HG03280 (cell line): ENCODE measurements at regions not wholly inside any gene's neighbourhood (a gene's known extent, or its start where the extent isn't known, plus 50 kb on each side); places are given as distances from the start of the nearest gene placed in this dataset.
"Not testable (repeated sequence)": the region's sequence is repeated elsewhere in the genome, so short reads cannot be mapped to it uniquely, and the experiment has no call there.

Source experiments
- ATAC-seq: cut with Tn5 transposase; IDR thresholded peaks from one replicate; pipeline ENCODE4 v1.9.1; 2021; ENCODE audit warnings: mild to moderate bottlenecking, moderate library complexity; ENCODE audit not compliant: unreplicated experiment

DNA sequence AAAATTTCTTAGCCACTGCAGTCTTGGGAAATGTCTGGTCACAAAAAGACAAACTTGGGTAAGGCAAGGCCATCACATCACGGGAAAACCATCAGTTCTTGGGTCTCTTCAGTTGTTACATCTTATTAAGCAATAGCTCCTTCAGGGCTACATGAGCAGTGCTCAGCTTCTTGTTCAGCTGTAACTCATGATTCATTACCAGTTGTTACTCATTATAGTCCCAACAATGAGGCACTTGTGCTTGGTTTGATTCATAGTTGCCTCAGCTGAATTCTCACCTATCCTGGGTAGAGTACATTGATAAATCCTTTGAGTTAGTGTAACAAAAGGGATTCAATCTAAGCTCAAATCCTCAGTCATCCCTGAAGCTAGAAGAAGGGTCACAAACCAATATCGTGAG lies 102.4 kb upstream of the DCC start:
- no peak for ATAC-seq

DNA sequence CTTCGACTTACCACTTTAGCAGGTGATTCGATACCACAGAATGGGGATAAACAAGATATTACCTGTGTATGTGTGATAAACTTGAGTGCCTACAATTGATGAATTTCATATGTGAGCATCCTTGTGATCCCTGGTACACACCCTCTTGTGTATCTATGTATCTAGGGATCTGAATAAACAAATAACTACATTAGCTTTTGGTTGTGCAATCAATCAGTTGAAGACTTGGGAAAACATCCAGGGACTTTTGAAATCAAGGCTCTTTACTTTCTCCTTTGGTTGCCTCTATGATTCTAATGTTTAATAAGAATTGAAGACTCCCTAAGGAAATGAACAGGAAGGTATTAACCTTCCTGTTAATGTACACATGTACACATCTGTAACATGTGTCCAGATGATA lies 97.3 kb upstream of the DCC start:
- ATAC-seq = no peak

DNA sequence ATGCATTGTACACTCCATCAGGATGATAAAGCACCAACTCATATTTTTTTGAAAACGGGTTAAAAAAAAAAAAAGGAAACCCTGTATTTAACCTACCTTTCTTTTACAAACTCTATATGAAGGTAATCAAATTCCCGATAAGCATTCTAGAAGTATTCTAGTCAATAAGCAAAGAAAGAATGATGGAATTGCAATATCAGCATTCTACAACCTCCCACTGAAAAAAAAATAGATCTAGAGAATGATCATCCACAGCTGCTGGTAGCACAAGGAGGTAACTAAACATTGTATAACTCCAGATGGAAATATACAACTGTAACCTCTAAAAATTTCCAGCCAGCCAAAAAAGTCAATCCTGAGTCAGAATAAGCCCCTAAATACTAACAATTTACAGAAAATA lies 95.3 kb upstream of the DCC start:
- no peak for ATAC-seq

DNA sequence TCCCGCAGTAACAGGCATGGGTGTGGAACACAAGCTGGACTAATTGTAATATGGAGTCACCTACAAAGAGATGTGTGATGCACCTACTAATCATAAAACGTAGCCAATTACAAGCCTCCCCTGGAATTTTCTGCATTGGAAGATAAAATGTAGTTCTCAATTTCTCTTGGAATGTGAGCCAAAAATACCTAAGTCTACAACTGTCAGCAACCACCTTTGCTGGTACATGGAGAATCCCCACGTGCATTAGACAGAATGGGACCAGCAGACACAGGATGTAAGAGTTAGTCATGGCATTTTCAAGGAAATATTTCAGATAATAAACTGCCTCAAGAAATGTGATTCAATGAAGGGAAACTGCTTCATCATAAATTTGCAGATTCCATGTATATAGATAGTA lies 85.6 kb upstream of the DCC start:
- ATAC-seq = no peak

DNA sequence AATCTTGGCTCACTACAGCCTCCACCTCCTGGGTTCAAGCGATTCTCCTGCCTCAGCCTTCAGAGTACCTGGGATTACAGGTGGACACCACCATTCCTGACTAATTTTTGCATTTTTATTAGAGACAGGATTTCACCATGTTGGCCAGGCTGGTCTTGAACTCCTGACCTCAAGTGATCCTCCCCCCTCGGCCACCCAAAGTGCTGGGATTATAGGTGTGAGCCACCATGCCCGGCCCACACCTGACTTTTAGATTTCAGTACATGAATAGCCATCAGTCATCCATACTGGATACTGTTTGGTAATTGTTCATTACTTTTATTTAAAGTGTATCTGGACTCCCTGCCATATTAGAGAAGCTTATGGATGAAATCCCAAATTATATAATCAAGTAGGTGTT lies 82.6 kb upstream of the DCC start:
- ATAC-seq = not testable (repeated sequence)

DNA sequence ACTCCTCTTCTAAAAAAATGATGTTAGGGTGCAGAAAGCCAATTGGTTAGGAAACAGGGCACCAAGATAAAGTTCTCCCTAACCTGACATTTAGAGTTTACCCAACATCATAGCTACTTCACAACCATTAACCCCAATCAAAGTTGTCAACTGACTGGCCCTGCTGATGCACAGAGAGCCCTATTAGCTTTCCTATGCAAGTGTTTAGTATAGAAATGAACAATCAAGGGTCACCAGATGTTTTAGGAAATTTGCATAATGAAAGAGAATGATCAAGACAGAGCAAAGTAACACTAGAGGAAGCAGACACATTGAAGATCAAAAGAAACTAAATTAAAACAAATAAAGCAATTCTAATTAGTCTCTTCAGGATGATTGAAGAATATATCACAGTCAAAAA lies 64.2 kb upstream of the DCC start:
- no peak for ATAC-seq

DNA sequence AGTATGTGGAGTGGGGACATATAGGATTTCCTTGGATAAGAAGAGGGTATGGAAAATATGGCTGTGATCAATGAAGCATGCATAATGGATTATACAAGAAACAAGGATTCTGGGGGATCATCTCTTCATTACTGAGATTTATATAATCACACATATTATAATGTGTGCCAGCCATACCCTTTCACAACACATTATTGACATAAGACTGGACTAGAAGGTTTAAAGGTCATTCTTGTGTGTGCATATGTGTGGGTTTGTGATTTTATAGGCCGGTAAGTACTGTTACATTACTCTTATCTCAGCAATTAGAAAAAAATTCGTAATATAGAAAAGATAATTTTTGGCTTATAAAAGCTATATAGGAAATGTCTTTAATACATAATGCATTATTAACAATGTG lies 62.2 kb upstream of the DCC start:
- no peak for ATAC-seq

DNA sequence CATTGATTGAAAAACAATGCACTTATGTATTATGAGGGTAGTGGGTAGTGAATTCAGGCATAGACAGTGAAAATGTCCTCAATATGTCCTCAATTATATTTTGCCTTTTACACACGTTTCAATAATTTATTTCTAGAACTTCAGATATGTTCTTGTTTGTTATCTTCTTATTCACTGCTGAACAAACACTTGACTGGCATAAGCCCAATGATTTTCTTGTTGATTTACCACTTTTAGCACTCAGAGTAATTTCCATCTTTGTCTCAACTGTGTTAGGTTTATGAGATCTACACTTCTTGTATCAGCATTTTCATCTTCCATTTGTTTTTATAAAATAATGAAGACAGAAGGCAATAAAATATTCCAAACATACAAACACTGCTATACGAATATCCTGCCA lies 61.8 kb upstream of the DCC start:
- ATAC-seq = no peak

DNA sequence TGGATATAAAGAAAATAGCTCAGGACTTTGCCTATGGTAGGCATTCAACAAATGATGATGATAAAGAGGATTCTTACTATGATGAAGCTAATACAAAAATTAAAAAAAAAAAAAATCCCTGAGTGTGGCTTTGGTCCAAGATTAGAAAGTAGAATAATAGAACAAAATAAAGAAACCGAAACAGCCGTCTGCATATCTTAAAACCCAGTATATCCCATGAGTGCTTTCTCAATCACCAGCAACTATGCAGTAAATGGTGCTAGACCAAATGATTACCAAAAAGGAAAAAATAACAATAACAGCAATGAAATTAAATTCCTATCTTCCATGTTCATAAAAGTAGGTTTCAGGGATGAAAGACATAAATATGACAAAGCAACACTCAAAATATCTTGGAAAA lies 59.3 kb upstream of the DCC start:
- no peak for ATAC-seq

DNA sequence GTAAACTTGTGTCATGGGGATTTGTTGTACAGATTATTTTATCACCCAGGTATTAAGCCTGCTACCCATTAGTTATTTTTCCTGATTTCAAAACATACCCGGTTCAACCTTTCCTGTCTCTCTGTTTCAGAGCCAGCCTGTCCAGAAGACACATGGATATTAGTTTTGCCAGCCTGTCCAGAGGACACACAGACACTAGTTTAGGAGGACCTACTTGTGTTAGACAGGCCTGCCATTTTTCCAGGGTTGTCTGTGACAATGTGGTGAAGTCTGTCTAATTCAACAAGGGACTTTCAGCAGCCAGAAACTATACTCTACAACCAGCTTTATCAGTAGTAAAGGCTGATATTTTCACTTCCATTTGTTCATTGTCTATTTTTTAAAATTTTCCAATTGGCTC lies 56.1 kb upstream of the DCC start:
- no peak for ATAC-seq

DNA sequence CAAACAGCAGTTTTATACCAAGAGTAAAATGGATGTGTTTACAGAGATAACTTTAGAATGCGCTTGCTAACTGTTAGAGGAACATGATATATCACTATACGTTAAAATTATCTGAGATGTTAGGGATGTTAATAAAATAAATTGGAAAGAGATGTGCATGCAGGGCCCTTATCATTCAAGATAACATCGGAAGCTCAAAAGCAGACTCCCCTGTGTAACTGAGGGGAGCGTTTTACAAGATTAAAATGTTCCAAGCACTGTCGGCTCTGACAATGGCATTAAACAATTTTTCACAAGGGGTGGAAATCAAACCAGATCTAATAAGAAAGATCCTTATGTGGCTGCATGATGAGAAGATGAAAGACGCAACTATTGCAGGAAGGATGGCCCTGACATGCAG lies 53.3 kb upstream of the DCC start:
- no peak for ATAC-seq

DNA sequence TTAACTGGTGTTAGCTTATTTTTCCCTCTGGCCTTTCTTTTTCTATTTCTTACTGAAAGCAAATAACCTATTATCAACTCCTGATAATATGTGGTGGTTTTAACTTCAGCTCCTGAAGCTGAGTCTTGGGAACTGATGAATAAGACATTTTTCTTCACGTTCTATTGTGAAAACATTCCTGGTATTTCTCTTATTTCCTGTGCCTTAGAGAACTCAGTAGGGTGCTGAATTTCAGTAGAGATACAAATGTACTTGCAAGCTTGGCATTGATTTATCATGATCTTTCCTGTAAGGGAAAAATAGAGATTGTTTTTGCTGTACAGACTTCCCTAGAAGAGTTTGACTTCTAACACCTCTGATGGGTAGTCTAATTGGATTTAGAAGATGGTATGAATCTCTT lies 52.8 kb upstream of the DCC start:
- no peak for ATAC-seq

DNA sequence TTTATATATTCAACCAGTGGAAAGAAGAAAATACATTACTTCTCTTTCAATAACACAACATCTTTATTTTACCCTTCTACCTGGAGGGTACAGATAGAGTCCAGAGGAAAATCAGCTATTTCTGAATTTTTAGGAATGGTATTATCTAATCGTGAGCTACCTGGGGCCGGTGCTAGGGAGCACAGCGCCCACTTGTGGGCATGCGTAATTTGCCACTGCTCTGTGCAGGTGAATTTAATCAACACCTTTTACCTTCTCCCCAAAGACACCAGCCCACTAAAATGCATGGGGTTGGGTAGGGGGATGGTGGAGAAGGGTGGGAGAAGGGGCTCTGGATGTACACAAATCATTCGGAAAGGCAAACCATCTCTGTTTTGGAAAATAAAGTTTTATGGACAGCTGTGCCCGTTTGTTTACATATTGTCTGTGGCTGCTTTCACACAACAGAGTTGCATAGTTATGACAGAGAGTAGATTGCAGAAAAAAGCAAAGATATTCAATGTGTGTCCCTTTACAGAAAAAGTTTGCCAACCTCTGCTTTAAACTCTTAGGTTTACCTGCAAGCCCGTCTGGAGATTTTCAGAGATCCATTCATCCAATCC lies 51.5 kb upstream of the DCC start:
- no peak for ATAC-seq

DNA sequence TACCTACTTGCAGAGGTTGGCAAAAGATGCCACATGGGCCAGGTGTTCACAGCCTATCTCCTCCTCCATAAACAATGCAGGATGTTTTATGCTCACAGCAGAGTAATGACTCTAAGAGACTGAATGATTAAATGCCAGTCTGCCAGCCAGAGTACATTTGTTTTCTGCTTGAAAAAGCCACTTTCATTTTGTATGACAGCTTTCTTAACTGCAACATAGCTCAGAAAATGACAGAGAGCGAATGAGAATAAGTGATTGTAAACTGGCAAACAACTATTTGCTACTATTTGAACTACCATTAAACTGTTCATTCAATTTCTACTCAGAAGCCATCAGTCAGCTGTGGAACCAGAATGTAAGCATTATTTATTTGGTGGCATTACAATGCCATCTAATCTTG lies 50.6 kb upstream of the DCC start:
- no peak for ATAC-seq
